Stimulated activated CD4-positive, alpha-beta T cell treated with anti-CD3 and anti-CD28 coated beads, Interleukin-2, amount 100 ng/mL, for 4 hours (primary cell): ENCODE measurements at regions not wholly inside any gene's neighbourhood (a gene's known extent, or its start where the extent isn't known, plus 50 kb on each side); places are given as distances from the start of the nearest gene placed in this dataset.

Experiments used
- DNase-seq: peaks from one replicate; pipeline ENCODE4 v3.0.0-alpha.2; 2020; ENCODE audit warnings: low read depth

DNA sequence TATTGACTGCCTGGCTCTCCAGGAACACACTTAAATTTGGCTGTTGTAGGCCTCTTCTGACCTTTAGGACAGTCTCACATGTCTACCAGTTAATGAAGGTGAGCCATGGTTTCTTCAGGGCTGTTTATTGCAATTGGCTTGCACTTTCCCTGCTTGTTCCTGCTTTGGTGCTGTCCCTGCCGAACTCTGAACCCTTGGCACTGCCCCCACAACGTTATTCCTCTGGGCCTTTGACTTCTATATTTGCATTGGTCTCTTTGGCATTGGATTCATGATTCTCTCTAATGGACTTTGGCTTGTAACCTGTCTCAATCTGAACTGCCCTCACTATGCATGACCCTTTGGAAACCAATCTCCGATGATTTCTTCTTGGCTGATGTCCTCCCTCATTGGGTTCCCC, 299.4 kb downstream of the UTP18 start:
- DNase-seq: no peak

GRCh38 chr17:51560398-51560797, 300.1 kb downstream of the UTP18 start:
- DNase-seq: no peak

DNA sequence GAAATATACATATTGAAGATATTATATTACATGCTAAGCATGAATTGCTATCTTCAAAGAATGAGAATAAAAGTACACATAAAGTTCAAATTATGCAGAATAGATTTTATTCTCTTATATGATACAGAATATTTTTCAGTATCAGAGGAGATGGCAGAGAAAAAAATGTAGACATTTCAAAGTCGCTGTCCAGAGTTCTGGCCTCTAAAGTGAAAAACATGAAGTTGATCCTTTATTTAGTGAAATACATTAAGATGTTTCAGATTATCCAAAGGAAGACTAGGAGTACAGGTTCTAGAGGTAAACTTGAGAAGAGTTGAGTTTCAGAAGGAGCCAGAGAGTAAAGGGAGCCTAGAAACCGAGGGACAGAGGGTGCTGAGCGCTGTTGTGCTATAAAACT, 303.6 kb downstream of the UTP18 start:
- no peak for DNase-seq

DNA sequence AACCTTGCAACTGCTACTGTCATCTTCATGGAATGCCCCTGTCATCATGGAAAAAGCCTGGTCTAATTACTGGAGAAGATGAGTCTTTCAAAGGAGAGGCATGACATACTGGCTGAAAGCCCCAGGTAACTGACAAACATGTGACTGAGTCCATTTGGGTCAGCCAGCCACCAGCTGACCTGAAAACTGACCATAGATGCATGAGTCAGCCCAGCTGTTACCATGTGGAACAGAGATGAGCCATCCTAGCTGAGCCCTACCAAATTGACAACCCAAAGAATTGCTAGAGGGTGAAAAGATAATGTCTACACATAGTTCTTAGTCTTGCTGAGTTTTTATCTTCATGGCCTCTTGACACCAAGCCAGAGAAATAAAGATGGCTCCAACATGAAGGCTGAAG, 311.8 kb downstream of the UTP18 start:
- DNase-seq: no peak
